HG03139 (cell line): ENCODE measurements at regions not wholly inside any gene's neighbourhood (a gene's known extent, or its start where the extent isn't known, plus 50 kb on each side); places are given as distances from the start of the nearest gene placed in this dataset.

ENCODE experiments used
- ATAC-seq: cut with Tn5 transposase; IDR thresholded peaks from one replicate; pipeline ENCODE4 v1.9.1; 2021; ENCODE audit not compliant: unreplicated experiment

- ATAC-seq = no peak
Measured at GRCh38 chr13:50101590-50101989, 86.3 kb downstream of the KCNRG start.

GRCh38 chr13:50104493-50104892 is 89.2 kb downstream of the KCNRG start:
- no peak for ATAC-seq

- no peak for ATAC-seq
Measured at GRCh38 chr13:50106559-50106958, 91.3 kb downstream of the KCNRG start.

- no peak for ATAC-seq
Measured at GRCh38 chr13:50107205-50107604, 92.0 kb downstream of the KCNRG start.

- ATAC-seq = no peak
Measured at GRCh38 chr13:50114961-50115360, 99.7 kb downstream of the KCNRG start.

- ATAC-seq = no peak
Measured at GRCh38 chr13:50115695-50116094, 100.5 kb downstream of the KCNRG start.

GRCh38 chr13:50116430-50116973 is 101.3 kb downstream of the KCNRG start:
- no peak for ATAC-seq

GRCh38 chr13:50119591-50119990 is 104.3 kb downstream of the KCNRG start:
- no peak for ATAC-seq

- ATAC-seq = no peak
Measured at GRCh38 chr13:50122455-50122854, 107.2 kb downstream of the KCNRG start.

GRCh38 chr13:50123002-50123401 is 107.8 kb downstream of the KCNRG start:
- no peak for ATAC-seq

- ATAC-seq = no peak
Measured at GRCh38 chr13:50123515-50123861, 108.2 kb downstream of the KCNRG start.

GRCh38 chr13:50123862-50124535 is 108.8 kb downstream of the KCNRG start:
- peak; percentile 48 for ATAC-seq

- peak; percentile 5 for ATAC-seq
Measured at GRCh38 chr13:50124536-50125303, 109.5 kb downstream of the KCNRG start.

GRCh38 chr13:50125304-50125553 is 110.0 kb downstream of the KCNRG start:
- ATAC-seq = peak; percentile 8

- peak; percentile 12 for ATAC-seq
Measured at GRCh38 chr13:50125554-50126262, 110.5 kb downstream of the KCNRG start.

- no peak for ATAC-seq
Measured at GRCh38 chr13:50126263-50126992, 111.2 kb downstream of the KCNRG start.

- ATAC-seq = no peak
Measured at GRCh38 chr13:50126993-50127725, 111.9 kb downstream of the KCNRG start.

GRCh38 chr13:50127726-50128291 is 112.6 kb downstream of the KCNRG start:
- no peak for ATAC-seq

- ATAC-seq = no peak
Measured at GRCh38 chr13:50128428-50128931, 113.2 kb downstream of the KCNRG start.

- ATAC-seq = no peak
Measured at GRCh38 chr13:50129081-50129705, 113.9 kb downstream of the KCNRG start.
